ENCODE measurements at regions not wholly inside any gene's neighbourhood (a gene's known extent, or its start where the extent isn't known, plus 50 kb on each side); places are given as distances from the start of the nearest gene placed in this dataset.
A peak's percentile ranks its signal among the peaks of the same experiment; 100 is the strongest.

- WGBS, 2 donors: 66 to 82% methylated on average over 6 of the region's 6 CpGs
- intact Hi-C loops (cut with DNase I): loop anchor here in 1 of 10 donors (5.0 kb wide), 1 partner anchor 45 kb away; no protein-coding TSS in a partner anchor
- peaks cover 0 to 25% (median 0%) of the 10 kb centered on the region in 9 donors for H3K4me1 ChIP-seq
- H3K27me3 ChIP-seq: no peaks in the 10 kb centered on the region
- TF ChIP-seq, protein P1, sequence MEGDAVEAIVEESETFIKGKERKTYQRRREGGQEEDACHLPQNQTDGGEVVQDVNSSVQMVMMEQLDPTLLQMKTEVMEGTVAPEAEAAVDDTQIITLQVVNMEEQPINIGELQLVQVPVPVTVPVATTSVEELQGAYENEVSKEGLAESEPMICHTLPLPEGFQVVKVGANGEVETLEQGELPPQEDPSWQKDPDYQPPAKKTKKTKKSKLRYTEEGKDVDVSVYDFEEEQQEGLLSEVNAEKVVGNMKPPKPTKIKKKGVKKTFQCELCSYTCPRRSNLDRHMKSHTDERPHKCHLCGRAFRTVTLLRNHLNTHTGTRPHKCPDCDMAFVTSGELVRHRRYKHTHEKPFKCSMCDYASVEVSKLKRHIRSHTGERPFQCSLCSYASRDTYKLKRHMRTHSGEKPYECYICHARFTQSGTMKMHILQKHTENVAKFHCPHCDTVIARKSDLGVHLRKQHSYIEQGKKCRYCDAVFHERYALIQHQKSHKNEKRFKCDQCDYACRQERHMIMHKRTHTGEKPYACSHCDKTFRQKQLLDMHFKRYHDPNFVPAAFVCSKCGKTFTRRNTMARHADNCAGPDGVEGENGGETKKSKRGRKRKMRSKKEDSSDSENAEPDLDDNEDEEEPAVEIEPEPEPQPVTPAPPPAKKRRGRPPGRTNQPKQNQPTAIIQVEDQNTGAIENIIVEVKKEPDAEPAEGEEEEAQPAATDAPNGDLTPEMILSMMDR (IDR thresholded peaks at IDR 0.05): no peak
- ATAC-seq (no peak), DNase-seq (no peak)
- peak overlapping the region in 2 of 10 donors; percentile 24 to 33 for H3K27ac ChIP-seq
- H3K9me3 ChIP-seq: no peaks in the 10 kb centered on the region
- no peaks in the 10 kb centered on the region for H3K36me3 ChIP-seq
- H3K4me3 ChIP-seq: no peak overlapping the region
These were observed 410.8 kb upstream of the PDE3A start for GRCh38 chr12:19957308-19958125.

GRCh38 chr12:19958389-19958788, 409.9 kb upstream of the PDE3A start:
- 98 to 100% methylated on average over 1 of the region's 1 CpG for WGBS, 2 donors
- no peak overlapping the region for H3K4me3 ChIP-seq
- no peak overlapping the region for H3K27ac ChIP-seq
- H3K4me1 ChIP-seq: peaks cover 0 to 21% (median 0%) of the 10 kb centered on the region in 9 donors
- no peak for DNase-seq
- TF ChIP-seq, protein P1 (IDR thresholded peaks at IDR 0.05): no peak
- no peak for ATAC-seq
- no peaks in the 10 kb centered on the region for H3K36me3 ChIP-seq
- H3K9me3 ChIP-seq: no peaks in the 10 kb centered on the region
- intact Hi-C loops (cut with DNase I): loop anchor here in 1 of 10 donors (5.0 kb wide), 1 partner anchor 44 kb away; no protein-coding TSS in a partner anchor
- no peaks in the 10 kb centered on the region for H3K27me3 ChIP-seq

DNA sequence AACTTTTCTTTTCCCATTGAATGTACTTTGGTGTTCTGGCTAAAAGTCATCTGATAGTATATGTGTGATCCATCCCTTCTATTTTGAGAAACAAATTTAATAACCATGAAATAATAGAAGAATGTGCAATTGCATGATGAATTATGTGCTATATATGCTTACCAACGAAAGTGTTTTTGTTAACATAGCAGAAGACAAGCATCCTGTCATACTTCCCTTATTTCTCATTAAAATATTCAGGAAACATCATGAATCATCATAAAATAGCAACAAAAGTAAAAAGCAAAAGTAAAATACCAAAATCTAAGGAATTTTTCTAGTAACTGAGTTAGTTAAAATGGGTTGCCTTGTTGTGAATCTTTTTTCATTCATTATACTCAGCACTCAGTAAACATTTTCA, 409.0 kb upstream of the PDE3A start:
- intact Hi-C loops (cut with DNase I): loop anchor here in 1 of 10 donors (5.0 kb wide), 1 partner anchor 43 kb away; no protein-coding TSS in a partner anchor
- Histone ChIP-seq H3K9me3 (no peaks in the 10 kb centered on the region), H3K27ac (no peak overlapping the region), H3K4me1 (peaks cover 0 to 12% (median 0%) of the 10 kb centered on the region in 9 donors), H3K27me3 (no peaks in the 10 kb centered on the region), H3K36me3 (no peaks in the 10 kb centered on the region), H3K4me3 (no peak overlapping the region)
- TF ChIP-seq, protein P1 (IDR thresholded peaks at IDR 0.05): no peak
- 43 to 45% methylated on average over 1 of the region's 1 CpG for WGBS, 2 donors
- DNase-seq (no peak), ATAC-seq (no peak)

- Histone ChIP-seq H3K27me3 (no peaks in the 10 kb centered on the region), H3K27ac (no peak overlapping the region), H3K36me3 (no peaks in the 10 kb centered on the region), H3K4me1 (peaks cover 0 to 12% (median 0%) of the 10 kb centered on the region in 9 donors), H3K9me3 (no peaks in the 10 kb centered on the region), H3K4me3 (no peak overlapping the region)
- intact Hi-C loops (cut with DNase I): no loop called here
- ATAC-seq (no peak), DNase-seq (no peak)
- WGBS, 2 donors: 93 to 96% methylated on average over 4 of the region's 4 CpGs
- TF ChIP-seq, protein P1 (IDR thresholded peaks at IDR 0.05): no peak
These were observed 407.8 kb upstream of the PDE3A start for GRCh38 chr12:19960527-19960926.

Measured in heart right ventricle (tissue), 16 donors.